K562 (cell line): ENCODE measurements at regions not wholly inside any gene's neighbourhood (a gene's known extent, or its start where the extent isn't known, plus 50 kb on each side); places are given as distances from the start of the nearest gene placed in this dataset.

Experiments used
- ATAC-seq: fragments of 200-7000 bp; cut with Tn5 transposase; 3 replicates; pipeline ENCODE4 v1.9.1; 2020; ENCODE audit warnings: moderate library complexity
- BruUV-seq: library from RNA; stranded (reverse); fragments of 400-500 nt; replicated peaks from 2 replicates; lab custom pipeline; 2021; lab: Mats Ljungman, UMichigan
- CTCF ChIA-PET: fragments of 300-600 bp; formaldehyde crosslinking; extraction: SDS; loops from one replicate; lab custom pipeline; 2021; ENCODE audit warnings: low intra/inter-chr PET ratio; lab: Yijun Ruan, JAX
- POLR2A ChIA-PET: fragments of 300-600, 350-650 bp; sonication (Branson Sonifier 250); formaldehyde crosslinking; extraction: SDS; loops from one replicate; lab custom pipeline; 2021; ENCODE audit warnings: antibody characterized with exemption, inconsistent platforms; lab: Yijun Ruan, JAX
- DNase-seq, 4 experiments: peaks; one replicate each; pipeline versions ENCODE4 v3.0.0 to v3.0.0-alpha.2; 2011 to 2018; ENCODE audit warnings: low spot score in 3 of 4, mixed read lengths in 3 of 4; ENCODE audit errors: extremely low read depth in 1 of 4
- FAIRE-seq: peaks from 2 replicates; lab custom pipeline; 2011; peaks lifted over from hg19 to GRCh38; lab: Jason Lieb, UNC
- H2AFZ ChIP-seq: 2 replicates; pipeline ENCODE4 v1.6.0; 2011; ENCODE audit warnings: low read depth, low read length, control low read depth, inconsistent platforms
- H3K27ac ChIP-seq: fragments of 200-600 bp; 3 replicates; pipeline ENCODE4 v1.8.0; 2011; ENCODE audit warnings: low read depth, mild to moderate bottlenecking, control low read depth, inconsistent platforms, low read length, moderate library complexity, mixed read lengths; ENCODE audit errors: extremely low read depth
- H3K27me3 ChIP-seq, 2 experiments: fragments of 300-600 bp in 1 of 2; 2 replicates in 1 of 2; 3 replicates in 1 of 2; pipeline versions ENCODE4 v1.6.0 to v1.8.0; 2011; ENCODE audit warnings: inconsistent platforms in 2 of 2, low read length in 2 of 2, mild to moderate bottlenecking in 1 of 2, mixed read lengths in 1 of 2, moderate library complexity in 1 of 2; ENCODE audit not compliant: control insufficient read depth in 2 of 2, insufficient read depth in 2 of 2
- H3K36me3 ChIP-seq: fragments of 300-600 bp; 3 replicates; pipeline ENCODE4 v1.8.0; 2011; ENCODE audit warnings: mild to moderate bottlenecking, low read length, inconsistent platforms; ENCODE audit not compliant: control insufficient read depth, insufficient read depth
- H3K4me1 ChIP-seq, 2 experiments: fragments of 200-600 bp in 1 of 2; replicated peaks in 1 of 2; 2 replicates in 1 of 2; 3 replicates in 1 of 2; pipeline versions ENCODE4 v1.5.1 to v1.8.0; 2011; ENCODE audit warnings: inconsistent platforms in 2 of 2, low read length in 2 of 2, mild to moderate bottlenecking in 1 of 2, mixed read lengths in 1 of 2, moderate library complexity in 1 of 2; ENCODE audit not compliant: control insufficient read depth in 2 of 2, insufficient read depth in 2 of 2
- H3K4me2 ChIP-seq: 2 replicates; pipeline ENCODE4 v1.6.1; 2011; ENCODE audit warnings: low read length, control low read depth, inconsistent platforms, mixed read lengths; ENCODE audit not compliant: insufficient read depth
- H3K4me3 ChIP-seq: fragments of 200-600 bp; sonication (generic), shearing (Covaris generic); 2 replicates; pipeline ENCODE4 v1.5.1; 2016; ENCODE audit warnings: control low read depth, inconsistent platforms
- H3K79me2 ChIP-seq: fragments of 200-600 bp; 3 replicates; pipeline ENCODE4 v1.8.0; 2011; ENCODE audit warnings: low read length, inconsistent platforms; ENCODE audit not compliant: control insufficient read depth, insufficient read depth
- H3K9ac ChIP-seq, 2 experiments: 2 replicates each; pipeline versions ENCODE4 v1.6.0 to v1.6.1; 2011; ENCODE audit warnings: low read depth in 2 of 2, low read length in 2 of 2, control low read depth in 1 of 2, inconsistent platforms in 1 of 2, mild to moderate bottlenecking in 1 of 2, mixed read lengths in 1 of 2; ENCODE audit not compliant: insufficient read depth in 1 of 2
- H3K9me1 ChIP-seq: one replicate; pipeline ENCODE4 v1.6.0; 2011; ENCODE audit warnings: inconsistent platforms, mild to moderate bottlenecking, low read length, moderate library complexity; ENCODE audit not compliant: control insufficient read depth, insufficient read depth
- H3K9me3 ChIP-seq: replicated peaks from 2 replicates; pipeline ENCODE4 v1.5.1; 2011; ENCODE audit warnings: low read depth, low read length, inconsistent platforms; ENCODE audit not compliant: control insufficient read depth, insufficient read depth
- H4K20me1 ChIP-seq: replicated peaks from 2 replicates; pipeline ENCODE4 v1.6.1; 2011; ENCODE audit warnings: low read length, inconsistent platforms, mixed read lengths; ENCODE audit not compliant: control insufficient read depth, insufficient read depth
- DEAF1 ChIP-seq: fragments of 450-650 bp; formaldehyde crosslinking; IDR thresholded peaks from 2 replicates; pipeline ENCODE4 v1.4.0; 2020; ENCODE audit warnings: mild to moderate bottlenecking, moderate library complexity
- ETV1 ChIP-seq: fragments of 450-650 bp; conservative IDR thresholded peaks from 2 replicates; pipeline ENCODE4 v1.6.1; 2016; ENCODE audit warnings: missing genetic modification characterization, control low read depth, low read depth, missing compliant biosample characterization
- FOXJ2 ChIP-seq: fragments of 200-800 bp; sonication (Bioruptor generic); IDR thresholded peaks from 2 replicates; pipeline ENCODE4 v1.6.1; 2016; ENCODE audit warnings: missing genetic modification characterization, missing compliant biosample characterization
- FOXP4 ChIP-seq: sonication (generic); formaldehyde crosslinking; IDR thresholded peaks from 2 replicates; pipeline ENCODE4 v1.8.0; 2022; ENCODE audit warnings: mild to moderate bottlenecking, missing genetic modification reagents, borderline replicate concordance
- HDAC1 ChIP-seq, 2 experiments: fragments of 450-650 bp; IDR thresholded peaks; 2 replicates each; pipeline ENCODE4 v1.6.1; 2016 to 2017; ENCODE audit warnings: inconsistent platforms in 1 of 2, mild to moderate bottlenecking in 1 of 2, moderate library complexity in 1 of 2
- MXD1 ChIP-seq: fragments of 250-450 bp; sonication (Bioruptor Pico); IDR thresholded peaks from 2 replicates; pipeline ENCODE4 v1.8.0; 2021; ENCODE audit warnings: borderline replicate concordance, mild to moderate bottlenecking, moderate library complexity; ENCODE audit not compliant: poor library complexity, severe bottlenecking
- NFIX ChIP-seq: fragments of 250-450 bp; sonication (Bioruptor Pico); IDR thresholded peaks from 2 replicates; pipeline ENCODE4 v1.4.0; 2020; ENCODE audit warnings: low read depth, mild to moderate bottlenecking, moderate library complexity
- RAD51 ChIP-seq: fragments of 450-650 bp; IDR thresholded peaks from 2 replicates; pipeline ENCODE4 v1.7.1; 2016; ENCODE audit warnings: low read depth, mild to moderate bottlenecking, borderline replicate concordance
- SMAD3 ChIP-seq: fragments of 450-650 bp; formaldehyde crosslinking; conservative IDR thresholded peaks from 2 replicates; pipeline ENCODE4 v1.4.0; 2020; ENCODE audit warnings: mild to moderate bottlenecking
- SREBF2 ChIP-seq: sonication (generic); formaldehyde crosslinking; IDR thresholded peaks from 2 replicates; pipeline ENCODE4 v1.4.0; 2020; ENCODE audit warnings: mild to moderate bottlenecking, missing genetic modification reagents
- ZMIZ1 ChIP-seq, 2 experiments: fragments of 150-350 bp in 1 of 2; IDR thresholded peaks; 2 replicates each; pipeline ENCODE4 v1.6.1; 2012 to 2016; ENCODE audit warnings: low read depth in 2 of 2, low read length in 2 of 2, mild to moderate bottlenecking in 1 of 2, moderate library complexity in 1 of 2
- ZNF717 ChIP-seq: fragments of 250-450 bp; sonication (Bioruptor Pico); IDR thresholded peaks from 2 replicates; pipeline ENCODE4 v1.5.0; 2021
- WGBS: fragments of 100-300 bp; shearing (Covaris generic); methylation state at CpG from one replicate; pipeline ENCODE4 v1.1.6; 2016; ENCODE audit warnings: low coverage, mixed read lengths; ENCODE audit not compliant: insufficient coverage; ENCODE audit errors: missing lambda C conversion rate; 5-methylcytosine and 5-hydroxymethylcytosine counted together
- in situ Hi-C: fragments of 300-500 bp; cut with MboI; formaldehyde crosslinking; loops from 4 replicates; pipeline ENCODE4 v1.15.0; 2018; ENCODE audit warnings: inconsistent platforms, mixed read lengths
- intact Hi-C: fragments of 100-400 bp; cut with micrococcal nuclease; formaldehyde crosslinking; loops from 2 replicates; pipeline ENCODE4 v1.14.2; 2022

GRCh38 chrX:11960031-11960430 is 178.2 kb upstream of the FRMPD4 start (continued):
- TF ChIP-seq ZMIZ1 (IDR thresholded peaks at IDR 0.05; ENCODE audit: low read depth in 2 of 2, low read length in 2 of 2) (no peak), DEAF1 (CRISPR knock-in tag) (no peak), NFIX (no peak), SREBF2 (CRISPR knock-in tag) (no peak)

GRCh38 chrX:11965436-11965835 is 172.8 kb upstream of the FRMPD4 start:
- WGBS: 0% methylated on average over 1 of the region's 1 CpG
- TF ChIP-seq MXD1 (CRISPR knock-in tag) (no peak), HDAC1 (IDR thresholded peaks at IDR 0.05) (no peak), SMAD3 (CRISPR knock-in tag) (no peak), RAD51 (no peak), FOXJ2 (tag) (no peak), FOXP4 (CRISPR knock-in tag) (no peak), ZNF717 (CRISPR knock-in tag) (no peak), ETV1 (no peak)

More at GRCh38 chrX:11965436-11965835, 172.8 kb upstream of the FRMPD4 start:
- H3K9ac ChIP-seq: no peak overlapping the region
- intact Hi-C loops: no loop called here
- no peaks in the 10 kb centered on the region for H3K79me2 ChIP-seq
- no peak overlapping the region for H3K4me2 ChIP-seq
- H3K4me1 ChIP-seq: no peaks in the 10 kb centered on the region
- H3K36me3 ChIP-seq: no peaks in the 10 kb centered on the region
- BruUV-seq: no TSS peak
- no peaks in the 10 kb centered on the region for H3K27me3 ChIP-seq
- no peak overlapping the region for H3K4me3 ChIP-seq
- no peaks in the 10 kb centered on the region for H3K9me1 ChIP-seq
- CTCF ChIA-PET: no interaction called here
- H4K20me1 ChIP-seq: no peaks in the 10 kb centered on the region
- no peak for DNase-seq
- H3K27ac ChIP-seq: no peak overlapping the region
- ATAC-seq: no peak
- no peak overlapping the region for H2AFZ ChIP-seq
- H3K9me3 ChIP-seq: no peaks in the 10 kb centered on the region
- POLR2A ChIA-PET: interaction anchor here (0.6 kb wide), 2 partner anchors 23 to 92 kb away, joined by 3 to 4 read pairs; no protein-coding TSS in a partner anchor
- in situ Hi-C loops: no loop called here
- no peak for FAIRE-seq
